HK-2 (cell line): ENCODE measurements at regions not wholly inside any gene's neighbourhood (a gene's known extent, or its start where the extent isn't known, plus 50 kb on each side); places are given as distances from the start of the nearest gene placed in this dataset.
"Not testable (repeated sequence)": the region's sequence is repeated elsewhere in the genome, so short reads cannot be mapped to it uniquely, and the experiment has no call there.

Experiments
- DNase-seq: peaks from one replicate; pipeline ENCODE4 v3.0.0-alpha.2; 2018; ENCODE audit not compliant: unreplicated experiment

DNA sequence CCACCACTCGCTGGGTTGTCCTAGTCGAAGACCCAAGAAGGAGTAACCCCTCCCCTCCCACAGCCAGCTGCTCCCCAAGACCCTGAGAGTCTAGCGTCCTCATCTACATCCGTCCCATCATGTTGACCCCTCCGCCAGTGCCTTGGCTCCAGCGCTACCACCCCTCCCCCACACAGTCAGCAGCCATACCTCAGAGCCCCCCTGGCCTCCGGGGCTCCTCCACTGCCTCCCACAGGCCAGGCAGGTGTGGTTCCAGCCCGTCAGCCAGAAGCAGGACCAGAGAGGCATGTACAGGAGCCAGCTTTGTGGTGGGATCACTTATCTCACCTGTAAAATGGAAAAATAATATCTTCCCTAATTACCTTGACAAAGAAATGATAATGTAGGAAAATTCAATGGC, 51.5 kb upstream of the PHF21B start:
- DNase-seq = no peak

DNA sequence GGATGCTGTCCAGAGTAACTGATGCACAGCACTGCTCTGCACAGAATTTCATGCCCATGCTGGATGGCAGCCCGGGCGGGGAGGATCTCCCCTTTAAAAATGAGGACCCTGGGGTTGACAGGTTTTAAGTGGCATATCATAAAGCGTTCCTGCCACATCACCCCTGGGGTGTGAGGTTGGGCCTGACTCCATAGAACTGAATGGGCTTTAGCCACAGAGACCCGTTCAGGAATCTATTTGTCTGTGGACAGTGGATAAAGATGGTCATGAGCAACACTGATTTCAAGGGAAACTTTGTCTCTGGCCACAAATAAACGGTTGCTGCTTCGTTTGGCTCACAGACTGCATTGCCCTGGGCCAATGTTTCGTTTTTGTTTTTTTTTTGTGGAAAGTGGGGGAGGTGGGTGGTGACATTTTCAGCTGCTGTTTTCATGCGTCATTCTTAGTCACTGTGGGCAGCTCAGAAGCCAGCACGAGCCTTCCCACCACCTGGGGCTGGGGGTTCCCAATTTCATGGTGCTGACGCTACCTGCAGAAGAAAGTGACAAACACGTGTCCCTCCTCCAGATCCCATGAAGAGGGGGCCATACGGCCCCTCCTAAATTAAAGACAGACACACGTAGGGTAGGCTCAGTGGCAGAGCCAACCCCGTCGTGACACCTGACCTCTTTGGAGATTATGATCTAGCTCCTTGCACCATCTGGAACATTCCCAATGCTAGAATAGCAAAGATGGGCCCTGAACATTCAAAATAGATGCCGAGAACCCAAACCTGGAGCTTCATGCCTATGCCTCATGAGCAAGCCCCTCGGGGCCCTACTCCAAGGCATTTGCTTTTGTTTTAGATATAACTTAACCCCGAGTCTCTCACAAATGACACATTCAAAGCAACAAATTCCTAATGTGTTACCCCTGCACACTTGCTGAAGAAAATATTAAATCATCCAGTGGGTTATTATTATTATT, 54.8 kb upstream of the PHF21B start:
- DNase-seq = peak; percentile 11

- no peak for DNase-seq
Observed at GRCh38 chr22:45065726-45066125, 55.9 kb upstream of the PHF21B start.

- DNase-seq = no peak
Observed at GRCh38 chr22:45067731-45068130, 57.9 kb upstream of the PHF21B start.

DNA sequence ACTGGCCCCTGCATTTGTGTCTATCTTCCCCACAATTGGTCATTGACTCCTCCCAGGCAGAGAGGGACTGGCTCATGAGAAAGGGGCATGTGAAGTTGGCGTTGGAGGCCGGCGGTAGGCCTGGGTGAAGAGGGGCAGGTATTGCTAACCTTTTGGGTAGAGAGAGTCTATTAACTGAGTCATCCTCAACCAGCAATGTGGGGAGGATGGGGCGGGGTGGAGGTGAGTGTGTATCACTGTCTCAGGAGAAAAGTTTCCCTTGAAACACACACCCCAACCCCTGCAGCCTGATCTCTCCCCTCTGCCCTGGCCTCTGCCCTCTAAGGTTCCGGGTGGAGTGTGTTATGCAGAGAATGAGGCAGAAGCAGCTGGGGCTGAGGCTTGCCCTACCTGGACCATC, 60.1 kb upstream of the PHF21B start:
- no peak for DNase-seq

DNA sequence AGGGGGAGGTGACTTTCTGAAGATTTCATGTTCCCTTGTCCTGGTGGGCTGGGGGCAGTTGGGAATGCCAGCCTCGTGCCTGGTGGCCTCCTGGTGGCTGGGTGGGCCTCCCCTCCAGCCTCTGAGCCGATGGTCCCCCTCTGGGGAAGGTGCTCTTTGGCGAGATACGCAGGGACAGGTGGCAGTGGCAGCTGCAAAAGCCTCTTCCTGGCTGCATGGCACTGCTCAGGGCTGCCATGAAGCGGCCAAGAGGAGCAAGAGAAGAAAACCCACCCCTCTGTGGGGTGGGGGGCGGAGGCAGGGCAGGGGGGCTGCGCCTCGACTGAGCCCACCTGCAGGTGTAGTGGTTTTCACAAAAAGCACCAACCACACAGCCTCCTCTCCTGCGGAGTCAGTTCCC, 61.8 kb upstream of the PHF21B start:
- DNase-seq = no peak

DNA sequence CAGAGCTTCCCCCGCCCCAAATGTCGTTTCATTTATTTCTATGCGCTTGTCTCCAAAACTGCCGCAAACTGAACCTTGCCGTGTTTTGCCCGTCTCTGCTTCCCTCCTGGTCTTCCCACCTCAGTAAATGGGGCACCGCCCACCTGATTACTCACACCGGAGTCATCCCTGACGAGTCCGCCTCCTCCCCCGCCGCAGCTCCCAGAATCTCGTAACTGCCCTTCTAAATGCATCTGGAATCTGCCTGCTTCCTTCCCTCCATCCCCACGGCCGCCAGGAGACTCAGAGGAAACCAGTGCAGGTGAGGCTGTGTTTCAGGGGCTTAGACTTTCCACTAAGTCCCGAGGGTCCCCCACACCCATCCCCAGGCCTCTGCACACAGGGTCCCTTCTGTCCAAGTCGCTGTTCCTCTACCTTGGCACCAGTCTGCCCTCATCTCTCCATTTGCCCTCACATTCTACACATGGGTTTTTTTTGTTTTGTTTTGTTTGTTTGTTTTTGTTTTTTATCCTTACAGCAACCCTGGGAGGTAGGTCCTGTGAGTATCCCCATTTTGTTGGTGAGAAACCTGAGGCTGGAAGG, 62.6 kb upstream of the PHF21B start:
- peak; percentile 62 for DNase-seq

- no peak for DNase-seq
Observed at GRCh38 chr22:45073064-45073463, 63.3 kb upstream of the PHF21B start.

DNA sequence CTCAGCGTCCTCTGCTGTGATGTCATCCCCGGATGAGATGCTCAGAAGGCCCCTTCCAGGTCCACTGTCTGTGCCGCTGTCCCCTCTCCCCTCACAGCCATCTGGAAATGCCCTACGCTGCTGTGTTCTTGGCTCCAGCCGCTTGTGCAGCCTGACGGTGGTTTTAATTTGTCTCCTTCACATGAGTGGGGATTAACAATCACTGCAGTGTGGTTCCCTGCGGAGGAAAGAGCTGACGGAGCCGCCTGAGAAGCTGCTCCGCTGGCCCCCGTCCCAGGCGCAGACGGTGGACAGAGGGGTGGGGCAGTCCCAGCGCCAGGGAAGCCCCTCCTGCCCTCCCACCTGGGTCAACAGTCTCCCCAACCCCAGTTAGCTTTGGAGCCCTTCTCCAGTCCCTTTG, 67.5 kb upstream of the PHF21B start:
- DNase-seq = no peak

DNA sequence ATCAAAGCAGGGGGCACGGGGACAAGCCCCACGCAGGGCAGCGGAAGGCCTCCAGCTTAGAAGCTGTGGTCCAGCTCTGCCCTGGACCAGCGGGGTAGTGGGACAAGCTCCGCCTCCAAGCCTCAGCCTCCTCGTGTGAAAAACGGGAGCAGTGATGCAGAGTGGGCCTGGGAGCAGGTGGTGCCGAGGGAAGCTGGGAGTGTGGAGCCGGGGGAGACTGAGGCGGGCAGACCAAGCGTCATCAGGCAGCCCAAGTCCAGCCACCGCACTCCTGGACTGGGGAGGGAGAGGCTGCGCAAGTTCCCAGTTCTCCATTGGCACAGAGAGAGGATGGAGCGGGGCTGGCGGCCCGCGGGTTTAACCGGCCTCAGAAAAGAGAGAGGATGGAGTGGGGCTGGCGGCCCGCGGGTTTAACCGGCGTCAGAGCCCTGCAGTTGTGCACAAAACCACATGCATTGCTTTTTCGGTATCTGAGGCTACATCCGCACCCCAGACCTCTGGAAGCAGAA, 68.1 kb upstream of the PHF21B start:
- no peak for DNase-seq

- DNase-seq = no peak
Observed at GRCh38 chr22:45082795-45083194, 73.0 kb upstream of the PHF21B start.

DNA sequence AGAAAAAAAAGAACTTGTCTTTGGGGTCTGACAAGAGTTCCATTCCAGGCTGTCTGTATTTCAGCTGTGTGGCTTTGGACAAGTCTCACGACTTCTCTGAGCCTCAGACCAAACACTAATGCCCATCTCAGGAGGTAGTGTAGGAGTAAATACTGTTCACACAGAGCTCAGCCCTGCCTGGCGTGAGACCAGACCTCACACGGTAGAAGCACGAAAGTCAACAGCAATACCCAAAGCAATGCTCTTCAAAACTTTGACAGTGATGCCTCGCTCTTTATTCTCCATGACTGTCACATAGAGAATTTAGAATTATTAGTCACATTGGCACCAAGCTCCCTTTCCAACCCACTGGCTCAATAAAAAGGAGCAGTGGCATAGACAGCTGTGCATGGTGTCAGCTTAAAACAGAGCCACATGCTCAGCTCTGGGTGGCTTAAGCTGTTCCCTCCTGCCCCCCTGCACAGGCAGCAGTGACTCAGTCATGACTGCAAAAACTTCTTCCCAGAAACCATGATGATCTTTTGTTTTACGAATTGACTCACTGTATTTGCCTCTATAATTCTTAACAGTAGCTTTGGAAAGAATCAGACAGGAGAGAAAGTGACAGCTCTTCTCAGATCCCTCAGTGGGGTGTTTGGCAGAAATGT, 74.0 kb upstream of the PHF21B start:
- DNase-seq = no peak

DNA sequence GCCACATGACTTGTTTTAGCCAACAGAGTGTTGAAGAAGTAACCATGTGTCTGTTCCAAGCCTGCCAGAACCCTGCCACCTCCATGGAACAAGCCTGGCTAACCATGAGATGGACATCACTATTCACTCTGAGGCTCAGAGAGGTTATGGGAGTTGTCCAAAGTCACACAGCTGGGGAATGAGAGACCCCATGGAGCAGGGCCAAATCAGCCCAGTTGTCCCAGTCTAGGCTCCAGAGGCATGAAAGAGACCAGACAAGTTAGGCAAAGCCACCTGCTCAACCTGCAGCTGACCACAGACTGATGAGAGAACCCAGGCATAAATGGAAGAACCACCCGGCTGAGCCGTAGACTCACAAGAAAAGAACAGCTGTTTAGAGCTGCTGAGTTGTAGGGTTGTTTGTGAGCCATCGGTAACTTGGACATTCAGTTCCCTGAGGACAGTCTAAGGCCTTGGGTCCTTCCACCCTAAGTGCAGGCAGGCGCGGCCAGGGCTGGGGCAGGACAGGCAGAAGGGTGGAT, 74.7 kb upstream of the PHF21B start:
- no peak for DNase-seq

DNA sequence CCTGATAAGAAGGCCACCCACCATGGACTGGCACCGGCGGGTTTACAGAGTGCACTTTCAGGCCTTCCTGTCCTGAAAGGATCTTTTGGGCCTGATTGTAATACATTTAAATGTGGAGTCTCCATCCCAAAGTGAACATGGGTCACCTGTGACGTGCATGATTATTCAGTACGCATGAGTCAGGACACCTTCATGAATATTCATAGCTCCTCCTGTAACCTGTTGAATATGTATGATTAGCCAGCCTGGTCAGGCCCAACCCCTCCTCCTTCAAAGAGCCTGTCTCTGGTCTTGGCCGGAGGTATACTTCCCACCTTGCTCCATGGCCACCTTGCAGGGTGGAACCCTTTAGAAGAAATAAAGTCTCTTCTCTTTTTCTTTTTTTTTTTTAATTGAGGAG, 75.9 kb upstream of the NUP50 start:
- DNase-seq = no peak

DNA sequence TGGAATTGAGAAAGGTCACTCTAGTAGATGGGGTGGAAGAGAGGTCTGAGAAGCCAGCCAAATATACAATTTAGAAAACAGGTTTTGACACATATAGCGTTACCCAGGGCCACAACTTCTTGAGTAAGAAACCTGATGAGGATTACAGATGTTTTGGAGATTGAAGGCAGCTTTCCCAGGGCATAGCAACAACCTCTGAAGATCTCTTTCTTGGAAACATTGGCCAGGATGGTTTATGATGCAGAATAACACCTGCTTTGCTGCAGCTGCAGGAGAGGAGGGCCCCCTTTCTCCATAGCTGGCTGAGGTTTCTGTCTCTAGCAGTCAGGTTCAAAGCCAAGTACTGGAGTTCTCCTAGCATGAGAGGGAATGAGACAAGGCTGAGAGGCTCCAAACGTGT, 75.1 kb upstream of the NUP50 start:
- no peak for DNase-seq

DNA sequence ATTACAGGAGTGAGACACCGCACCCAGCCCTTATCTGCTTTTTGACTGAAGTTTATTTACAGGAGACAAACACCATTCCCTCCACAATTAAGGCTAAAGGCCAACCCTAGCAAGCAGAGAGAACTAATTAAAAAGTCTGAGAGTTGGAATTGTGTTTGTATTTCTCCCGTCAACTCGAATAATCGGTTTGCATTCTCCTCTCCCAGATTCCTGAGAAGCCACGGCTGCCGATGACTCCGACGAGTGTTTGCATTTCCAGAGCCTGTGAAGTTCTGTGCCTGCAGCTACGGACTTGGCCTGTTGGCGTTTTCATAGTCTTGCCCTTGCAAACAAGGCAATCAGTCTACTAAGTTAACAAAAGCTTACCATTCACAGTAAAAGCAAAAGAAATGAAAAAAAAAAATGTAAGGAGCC, 73.2 kb upstream of the NUP50 start:
- DNase-seq = no peak

DNA sequence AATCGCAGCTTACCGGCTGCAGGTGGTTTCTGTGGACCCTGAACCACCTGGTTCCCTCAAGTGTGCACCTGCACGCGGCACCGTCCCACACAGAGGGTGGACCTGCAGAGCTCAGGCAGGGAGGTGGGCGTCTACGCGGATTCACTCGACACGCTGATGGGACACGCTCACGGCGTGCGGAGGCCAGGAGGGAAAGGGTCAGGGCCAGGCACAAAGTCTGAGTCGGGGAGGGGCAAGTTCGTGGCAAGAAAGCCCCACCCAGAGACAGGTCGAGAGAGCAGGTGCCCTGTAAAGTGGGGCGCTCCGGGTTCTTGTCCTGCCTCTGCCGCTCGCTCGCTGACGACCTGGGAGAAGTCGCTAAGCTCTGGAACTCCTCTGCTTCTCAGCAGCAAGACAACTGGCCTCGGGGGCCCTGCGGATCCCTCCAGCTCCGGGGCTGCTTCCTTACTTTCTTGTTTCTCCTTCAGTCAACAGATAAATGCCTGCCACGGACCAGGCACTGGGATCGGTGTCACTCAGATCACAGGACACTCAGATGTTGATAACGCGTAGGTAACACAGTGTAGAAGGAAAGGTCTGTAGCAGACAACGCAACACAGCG, 72.4 kb upstream of the NUP50 start:
- DNase-seq = no peak

DNA sequence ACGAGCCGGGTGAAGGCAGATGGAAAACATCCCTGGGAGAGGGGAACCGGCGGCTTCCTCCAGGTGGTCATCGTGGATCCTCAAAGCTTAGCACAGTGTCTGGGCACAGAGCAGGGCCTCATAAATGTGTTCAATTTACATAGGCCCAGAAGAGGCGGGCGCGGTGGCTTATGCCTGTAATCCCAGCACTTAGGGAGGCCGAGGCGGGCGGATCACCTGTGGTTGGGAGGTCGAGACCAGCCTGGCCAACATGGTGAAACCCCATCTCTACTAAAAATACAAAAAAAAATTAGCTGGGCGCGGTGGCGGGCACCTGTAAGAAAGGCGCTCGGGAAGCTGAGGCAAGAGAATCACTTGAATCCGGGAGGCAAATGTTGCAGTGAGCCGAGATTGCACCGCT, 71.8 kb upstream of the NUP50 start:
- not testable (repeated sequence) for DNase-seq

DNA sequence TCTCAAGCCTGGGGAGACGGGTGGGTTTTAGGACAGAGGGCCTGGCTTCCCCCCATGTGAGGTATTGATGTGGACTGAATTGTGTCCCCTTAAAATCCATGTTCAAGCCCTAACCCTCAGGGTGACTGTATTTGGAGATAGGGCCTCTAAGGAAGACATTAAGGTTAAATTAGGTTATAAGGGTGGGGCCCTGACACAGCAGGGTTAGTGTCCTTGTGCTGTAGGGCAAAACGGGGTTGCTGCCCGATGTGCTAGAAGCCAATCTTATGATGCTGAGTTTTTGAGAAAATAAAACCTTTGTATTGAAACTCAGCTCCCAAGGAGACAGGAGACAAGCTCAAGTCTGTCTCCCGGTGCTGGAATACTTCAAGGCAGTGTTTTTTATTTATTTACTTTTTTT, 71.1 kb upstream of the NUP50 start:
- DNase-seq = no peak

DNA sequence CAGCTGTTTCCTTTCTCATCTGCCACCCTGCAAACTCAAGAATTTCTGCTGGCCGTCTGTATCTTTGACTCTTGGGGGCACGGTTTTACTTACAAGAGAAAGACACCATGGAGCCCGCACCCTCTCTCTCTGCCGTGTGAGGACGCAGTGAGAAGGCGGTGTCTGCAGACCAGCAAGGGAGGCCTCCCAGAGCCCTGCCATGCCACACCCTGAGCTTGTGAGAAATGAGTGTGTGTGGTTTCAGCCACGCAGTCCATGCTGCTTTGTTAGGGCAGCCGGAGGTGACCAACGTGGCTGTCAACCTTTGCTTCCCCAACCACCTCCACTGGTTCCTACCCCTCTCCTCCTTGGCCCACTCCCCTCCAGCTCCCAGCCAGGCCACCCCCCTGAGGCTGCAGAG, 70.1 kb upstream of the NUP50 start:
- no peak for DNase-seq

DNA sequence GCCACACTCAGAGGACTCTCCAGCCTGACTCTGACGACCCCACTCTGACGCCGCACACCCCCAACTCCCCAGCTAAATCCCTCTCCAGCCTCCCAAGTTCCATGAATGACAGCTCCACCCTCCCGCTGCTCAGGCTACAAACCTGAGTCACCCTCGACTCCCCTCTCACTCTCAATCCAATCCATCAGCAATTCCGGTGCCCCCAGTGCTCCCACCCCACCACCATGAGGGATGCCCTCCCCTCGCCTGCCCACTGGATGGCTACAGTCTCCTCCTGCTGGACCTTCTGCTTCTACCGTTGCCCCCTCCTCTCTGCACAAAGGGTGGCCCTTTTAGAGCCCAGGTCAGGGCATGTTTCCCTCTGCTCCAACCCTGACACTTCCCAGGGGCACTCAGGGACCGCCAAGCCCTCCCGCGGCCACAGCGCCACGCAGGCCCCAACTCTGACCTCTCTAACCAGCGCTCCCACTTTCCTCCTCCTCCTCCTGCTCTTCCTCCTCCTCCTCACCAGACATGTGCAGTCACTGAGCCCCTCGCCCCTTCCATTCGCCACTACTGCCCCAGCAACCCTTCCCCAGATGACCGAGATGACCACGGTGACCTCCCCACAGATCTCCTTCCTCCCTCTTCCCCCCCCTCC, 69.5 kb upstream of the NUP50 start:
- DNase-seq = no peak

DNA sequence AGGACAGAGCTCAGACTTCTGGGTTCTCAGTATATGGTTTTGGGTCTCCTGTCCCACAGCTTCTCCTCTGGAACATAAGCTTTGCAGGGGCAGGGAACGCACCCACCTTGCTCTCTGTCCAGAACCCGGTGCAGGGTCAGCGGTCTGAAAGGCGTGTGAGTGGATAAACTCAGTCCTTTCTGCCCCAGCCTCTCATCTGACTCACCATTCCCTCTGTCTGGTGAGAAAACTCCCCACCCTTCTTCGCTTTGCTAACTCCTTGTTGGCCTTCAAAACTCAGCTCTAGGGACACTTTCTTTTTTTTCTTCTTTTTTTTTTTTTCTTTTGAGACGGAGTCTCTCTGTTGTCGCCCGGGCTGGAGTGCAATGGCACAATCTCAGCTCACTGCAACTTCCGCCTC, 68.9 kb upstream of the NUP50 start:
- DNase-seq = no peak
